KG1 (cell line): ENCODE measurements at regions not wholly inside any gene's neighbourhood (a gene's known extent, or its start where the extent isn't known, plus 50 kb on each side); places are given as distances from the start of the nearest gene placed in this dataset.

Experiments
- DNase-seq: peaks from one replicate; lab custom pipeline; 2025; lab: John Stamatoyannopoulos, UW

GRCh38 chr13:31081316-31081715 is 80.4 kb downstream of the HSPH1 start:
- no peak for DNase-seq

- DNase-seq: no peak
Measured at GRCh38 chr13:31074756-31075155, 86.9 kb downstream of the HSPH1 start.

- DNase-seq: no peak
Measured at GRCh38 chr13:31073859-31074718, 87.6 kb downstream of the HSPH1 start.

GRCh38 chr13:31072041-31072440 is 89.7 kb downstream of the HSPH1 start:
- DNase-seq: no peak

GRCh38 chr13:31069808-31070534 is 91.7 kb downstream of the HSPH1 start:
- no peak for DNase-seq

GRCh38 chr13:31068119-31068423 is 93.6 kb downstream of the HSPH1 start:
- DNase-seq: no peak

- no peak for DNase-seq
Measured at GRCh38 chr13:31067416-31068118, 94.1 kb downstream of the HSPH1 start.

GRCh38 chr13:31064636-31065035 is 97.1 kb downstream of the HSPH1 start:
- no peak for DNase-seq

GRCh38 chr13:31063772-31064171 is 97.9 kb downstream of the HSPH1 start:
- DNase-seq: no peak

- DNase-seq: no peak
Measured at GRCh38 chr13:31060655-31061054, 101.0 kb downstream of the HSPH1 start.

- DNase-seq: no peak
Measured at GRCh38 chr13:31060220-31060619, 101.5 kb downstream of the HSPH1 start.

GRCh38 chr13:31057403-31058033 is 104.2 kb downstream of the HSPH1 start:
- DNase-seq: no peak

- no peak for DNase-seq
Measured at GRCh38 chr13:31056644-31057271, 104.9 kb downstream of the HSPH1 start.

- DNase-seq: no peak
Measured at GRCh38 chr13:31055589-31055988, 106.1 kb downstream of the HSPH1 start.

- no peak for DNase-seq
Measured at GRCh38 chr13:31054632-31055031, 107.1 kb downstream of the HSPH1 start.

- DNase-seq: no peak
Measured at GRCh38 chr13:31053896-31054295, 107.8 kb downstream of the HSPH1 start.

GRCh38 chr13:31053091-31053490 is 108.6 kb downstream of the HSPH1 start:
- no peak for DNase-seq

GRCh38 chr13:31052478-31052877 is 109.2 kb downstream of the HSPH1 start:
- DNase-seq: no peak

GRCh38 chr13:31051999-31052398 is 109.7 kb downstream of the HSPH1 start:
- DNase-seq: no peak

- no peak for DNase-seq
Measured at GRCh38 chr13:31050486-31051400, 111.0 kb downstream of the HSPH1 start.

GRCh38 chr13:31049833-31050232 is 111.9 kb downstream of the HSPH1 start:
- DNase-seq: no peak
